ENCODE measurements at regions not wholly inside any gene's neighbourhood (a gene's known extent, or its start where the extent isn't known, plus 50 kb on each side); places are given as distances from the start of the nearest gene placed in this dataset.

GRCh38 chr13:85588359-85588758, 210.9 kb downstream of the SLITRK6 start:
- H2AFZ ChIP-seq (ENCODE audit: low read depth, low read length), result no peak overlapping the region
- no peak overlapping the region for H3K4me2 ChIP-seq (ENCODE audit: insufficient read depth, low read length)
- peaks cover 7% of the 10 kb centered on the region; the same call in 1 of the 2 replicates for H3K4me1 ChIP-seq (ENCODE audit: insufficient read depth, low read length)
- no peaks in the 10 kb centered on the region for H4K20me1 ChIP-seq (ENCODE audit: insufficient read depth, low read length)
- H3K79me2 ChIP-seq (ENCODE audit: insufficient read depth, low read length), result no peaks in the 10 kb centered on the region
- ATAC-seq (ENCODE audit: insufficient read depth, low read depth), result no peak
- H3K27ac ChIP-seq (ENCODE audit: low read length), result no peak overlapping the region
- no peak overlapping the region for H3K9ac ChIP-seq (ENCODE audit: low read depth, low read length)
- no peaks in the 10 kb centered on the region for H3K9me3 ChIP-seq (ENCODE audit: insufficient read depth, low read length, severe bottlenecking)
- TF ChIP-seq EZH2 (IDR thresholded peaks at IDR 0.05; ENCODE audit: borderline replicate concordance, low read depth, low read length, severe bottlenecking), result no peak
- no peak overlapping the region for H3K4me3 ChIP-seq (ENCODE audit: low read depth in 1 of 2, low read length in 2 of 2)
- H3K27me3 ChIP-seq (ENCODE audit: insufficient read depth, low read length, poor library complexity), result no peaks in the 10 kb centered on the region
- DNase-seq, result no peak
- H3K36me3 ChIP-seq (ENCODE audit: insufficient read depth, low read length), result no peaks in the 10 kb centered on the region

- Histone ChIP-seq H4K20me1 (ENCODE audit: insufficient read depth, low read length) (no peaks in the 10 kb centered on the region), H3K79me2 (ENCODE audit: insufficient read depth, low read length) (no peaks in the 10 kb centered on the region), H3K4me1 (ENCODE audit: insufficient read depth, low read length) (peaks cover 7% of the 10 kb centered on the region; the same call in 1 of the 2 replicates), H2AFZ (ENCODE audit: low read depth, low read length) (no peak overlapping the region), H3K4me3 (ENCODE audit: low read depth in 1 of 2, low read length in 2 of 2) (no peak overlapping the region), H3K27me3 (ENCODE audit: insufficient read depth, low read length, poor library complexity) (no peaks in the 10 kb centered on the region), H3K27ac (ENCODE audit: low read length) (no peak overlapping the region; the same call in 1 of the 2 replicates), H3K4me2 (ENCODE audit: insufficient read depth, low read length) (no peak overlapping the region), H3K9me3 (ENCODE audit: insufficient read depth, low read length, severe bottlenecking) (no peaks in the 10 kb centered on the region), H3K36me3 (ENCODE audit: insufficient read depth, low read length) (no peaks in the 10 kb centered on the region), H3K9ac (ENCODE audit: low read depth, low read length) (no peak overlapping the region)
- TF ChIP-seq, protein P1, sequence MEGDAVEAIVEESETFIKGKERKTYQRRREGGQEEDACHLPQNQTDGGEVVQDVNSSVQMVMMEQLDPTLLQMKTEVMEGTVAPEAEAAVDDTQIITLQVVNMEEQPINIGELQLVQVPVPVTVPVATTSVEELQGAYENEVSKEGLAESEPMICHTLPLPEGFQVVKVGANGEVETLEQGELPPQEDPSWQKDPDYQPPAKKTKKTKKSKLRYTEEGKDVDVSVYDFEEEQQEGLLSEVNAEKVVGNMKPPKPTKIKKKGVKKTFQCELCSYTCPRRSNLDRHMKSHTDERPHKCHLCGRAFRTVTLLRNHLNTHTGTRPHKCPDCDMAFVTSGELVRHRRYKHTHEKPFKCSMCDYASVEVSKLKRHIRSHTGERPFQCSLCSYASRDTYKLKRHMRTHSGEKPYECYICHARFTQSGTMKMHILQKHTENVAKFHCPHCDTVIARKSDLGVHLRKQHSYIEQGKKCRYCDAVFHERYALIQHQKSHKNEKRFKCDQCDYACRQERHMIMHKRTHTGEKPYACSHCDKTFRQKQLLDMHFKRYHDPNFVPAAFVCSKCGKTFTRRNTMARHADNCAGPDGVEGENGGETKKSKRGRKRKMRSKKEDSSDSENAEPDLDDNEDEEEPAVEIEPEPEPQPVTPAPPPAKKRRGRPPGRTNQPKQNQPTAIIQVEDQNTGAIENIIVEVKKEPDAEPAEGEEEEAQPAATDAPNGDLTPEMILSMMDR (IDR thresholded peaks at IDR 0.05; ENCODE audit: borderline replicate concordance, extremely low read depth, low read length, poor library complexity, severe bottlenecking), result no peak
- no peak for TF ChIP-seq EZH2 (IDR thresholded peaks at IDR 0.05; ENCODE audit: borderline replicate concordance, low read depth, low read length, severe bottlenecking)
- ATAC-seq (ENCODE audit: insufficient read depth, low read depth) (no peak), DNase-seq (no peak)
Measured at GRCh38 chr13:85586856-85587255, 212.4 kb downstream of the SLITRK6 start.

DNA sequence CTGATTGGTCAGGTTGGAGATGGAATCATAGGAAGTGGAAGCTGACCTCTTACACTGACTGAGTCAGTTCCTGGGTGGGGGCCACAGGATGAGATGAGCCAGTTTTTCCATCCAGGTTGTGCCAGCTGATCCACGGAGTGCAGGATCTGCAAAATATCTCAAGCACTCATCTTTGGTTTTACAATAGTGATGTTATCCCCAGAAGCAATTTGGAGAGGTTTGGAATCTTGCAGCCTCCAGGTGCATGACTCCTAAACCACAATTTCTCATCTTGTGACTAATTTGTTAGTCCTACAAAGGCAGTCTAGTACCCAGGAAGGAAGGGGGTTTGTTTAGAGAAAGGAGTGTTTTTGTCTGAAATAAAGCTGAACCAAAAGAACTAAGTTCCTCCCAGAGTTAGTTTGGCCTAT, 212.8 kb downstream of the SLITRK6 start:
- no peak overlapping the region for H3K9ac ChIP-seq (ENCODE audit: low read depth, low read length)
- H3K79me2 ChIP-seq (ENCODE audit: insufficient read depth, low read length), result no peaks in the 10 kb centered on the region
- no peaks in the 10 kb centered on the region for H4K20me1 ChIP-seq (ENCODE audit: insufficient read depth, low read length)
- no peak overlapping the region for H3K4me3 ChIP-seq (ENCODE audit: low read depth in 1 of 2, low read length in 2 of 2)
- DNase-seq, result no peak
- H2AFZ ChIP-seq (ENCODE audit: low read depth, low read length), result no peak overlapping the region
- H3K27me3 ChIP-seq (ENCODE audit: insufficient read depth, low read length, poor library complexity), result no peaks in the 10 kb centered on the region
- peaks cover 7% of the 10 kb centered on the region; the same call in 1 of the 2 replicates for H3K4me1 ChIP-seq (ENCODE audit: insufficient read depth, low read length)
- H3K9me3 ChIP-seq (ENCODE audit: insufficient read depth, low read length, severe bottlenecking), result no peaks in the 10 kb centered on the region
- TF ChIP-seq, protein P1 (IDR thresholded peaks at IDR 0.05; ENCODE audit: borderline replicate concordance, extremely low read depth, low read length, poor library complexity, severe bottlenecking), result no peak
- TF ChIP-seq EZH2 (IDR thresholded peaks at IDR 0.05; ENCODE audit: borderline replicate concordance, low read depth, low read length, severe bottlenecking), result no peak
- ATAC-seq (ENCODE audit: insufficient read depth, low read depth), result 0 out of 3 replicates have a peak, but pooled peaks have one; percentile 19
- no peak overlapping the region; the same call in 1 of the 2 replicates for H3K27ac ChIP-seq (ENCODE audit: low read length)
- no peaks in the 10 kb centered on the region for H3K36me3 ChIP-seq (ENCODE audit: insufficient read depth, low read length)
- H3K4me2 ChIP-seq (ENCODE audit: insufficient read depth, low read length), result no peak overlapping the region

DNA sequence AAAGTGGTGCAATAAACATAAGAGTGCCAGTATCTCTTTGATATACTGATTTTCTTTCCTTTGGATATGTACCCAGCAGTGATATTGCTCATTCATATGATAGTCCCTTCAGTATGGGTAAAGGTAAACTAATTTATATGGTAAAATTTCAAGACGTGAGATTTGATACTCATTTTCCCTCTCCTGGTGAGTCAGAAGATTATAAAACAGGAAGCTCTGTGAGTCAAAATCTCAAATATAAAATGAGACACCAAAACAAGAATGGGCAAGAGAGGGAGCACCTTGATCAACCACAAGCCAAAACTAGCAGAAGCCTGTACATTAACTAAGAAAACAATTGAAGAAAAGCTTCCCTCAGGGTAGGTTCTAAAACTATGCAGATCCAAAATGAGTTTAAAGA, 216.3 kb downstream of the SLITRK6 start:
- ATAC-seq (ENCODE audit: insufficient read depth, low read depth), result no peak; the same call in 2 of the 3 replicates
- Histone ChIP-seq H3K27me3 (ENCODE audit: insufficient read depth, low read length, poor library complexity) (no peaks in the 10 kb centered on the region), H2AFZ (ENCODE audit: low read depth, low read length) (no peak overlapping the region), H3K36me3 (ENCODE audit: insufficient read depth, low read length) (no peaks in the 10 kb centered on the region), H4K20me1 (ENCODE audit: insufficient read depth, low read length) (no peaks in the 10 kb centered on the region), H3K27ac (ENCODE audit: low read length) (no peak overlapping the region), H3K4me1 (ENCODE audit: insufficient read depth, low read length) (peaks cover 7% of the 10 kb centered on the region; the same call in 1 of the 2 replicates), H3K4me3 (ENCODE audit: low read depth in 1 of 2, low read length in 2 of 2) (no peak overlapping the region), H3K9ac (ENCODE audit: low read depth, low read length) (no peak overlapping the region), H3K4me2 (ENCODE audit: insufficient read depth, low read length) (no peak overlapping the region), H3K9me3 (ENCODE audit: insufficient read depth, low read length, severe bottlenecking) (no peaks in the 10 kb centered on the region), H3K79me2 (ENCODE audit: insufficient read depth, low read length) (no peaks in the 10 kb centered on the region)
- no peak for TF ChIP-seq EZH2 (IDR thresholded peaks at IDR 0.05; ENCODE audit: borderline replicate concordance, low read depth, low read length, severe bottlenecking)
- TF ChIP-seq, protein P1 (IDR thresholded peaks at IDR 0.05; ENCODE audit: borderline replicate concordance, extremely low read depth, low read length, poor library complexity, severe bottlenecking), result no peak
- DNase-seq, result no peak
